AG08396 (cell line): ENCODE measurements at regions not wholly inside any gene's neighbourhood (a gene's known extent, or its start where the extent isn't known, plus 50 kb on each side); places are given as distances from the start of the nearest gene placed in this dataset.

Experiments
- DNase-seq: peaks from one replicate; pipeline ENCODE4 v3.0.0; 2012; ENCODE audit warnings: low spot score, mixed read lengths

DNA sequence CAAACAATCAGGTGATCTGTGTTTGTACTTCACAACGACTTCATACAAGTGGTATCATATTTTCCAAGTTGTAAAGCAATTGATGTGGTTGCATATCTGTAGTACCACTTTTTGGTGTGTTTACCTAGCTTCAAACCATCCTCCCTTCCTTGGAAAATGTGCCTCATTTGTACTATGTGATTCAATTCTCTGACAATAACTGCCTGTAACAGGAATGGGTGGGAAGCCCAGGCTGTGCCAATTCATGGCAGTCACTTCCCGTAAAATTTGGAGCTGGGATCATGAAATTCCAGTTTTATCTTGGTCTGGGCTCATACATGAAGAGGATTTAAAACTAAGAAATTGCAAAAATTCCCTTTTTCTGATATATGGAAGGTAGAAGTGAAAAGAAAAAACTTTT is 250.1 kb downstream of the DIO2 start:
- no peak for DNase-seq

DNA sequence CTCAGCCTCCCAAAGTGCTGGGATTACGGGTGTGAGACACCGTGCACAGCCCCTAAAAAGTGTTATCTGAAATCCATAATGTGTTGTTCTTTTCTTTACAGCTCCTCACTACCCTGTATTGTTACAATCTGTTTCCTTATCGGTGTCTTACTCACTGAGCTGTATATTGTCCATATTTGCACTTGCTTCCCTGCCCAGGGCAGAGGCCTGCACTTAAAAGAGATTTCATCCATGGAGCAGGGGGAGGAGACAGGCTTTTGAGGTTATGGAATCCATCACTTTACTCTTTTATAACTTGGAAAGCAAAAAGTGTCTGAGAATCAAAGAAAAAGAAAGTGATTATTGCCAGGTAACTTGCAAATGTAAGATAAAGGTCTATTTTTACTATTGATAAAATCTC is 251.0 kb downstream of the DIO2 start:
- DNase-seq: no peak

DNA sequence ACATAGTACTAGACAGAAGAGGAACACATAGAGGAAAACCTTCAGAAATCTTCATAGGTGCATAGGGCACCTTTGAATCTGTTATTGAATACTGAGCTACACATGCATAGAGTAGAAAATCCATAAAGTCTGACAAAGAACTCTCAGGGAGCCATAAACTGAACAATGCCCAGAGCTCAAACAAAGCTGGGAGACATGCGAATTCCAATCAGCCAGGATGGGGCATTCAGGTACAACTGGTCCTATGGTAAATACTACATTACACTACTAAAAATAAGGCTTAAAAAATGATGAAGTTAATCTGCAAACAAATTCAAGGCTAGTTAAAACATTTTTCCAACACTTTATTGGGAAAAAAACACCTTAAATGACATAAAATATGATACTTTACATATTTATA is 259.7 kb downstream of the DIO2 start:
- no peak for DNase-seq

DNA sequence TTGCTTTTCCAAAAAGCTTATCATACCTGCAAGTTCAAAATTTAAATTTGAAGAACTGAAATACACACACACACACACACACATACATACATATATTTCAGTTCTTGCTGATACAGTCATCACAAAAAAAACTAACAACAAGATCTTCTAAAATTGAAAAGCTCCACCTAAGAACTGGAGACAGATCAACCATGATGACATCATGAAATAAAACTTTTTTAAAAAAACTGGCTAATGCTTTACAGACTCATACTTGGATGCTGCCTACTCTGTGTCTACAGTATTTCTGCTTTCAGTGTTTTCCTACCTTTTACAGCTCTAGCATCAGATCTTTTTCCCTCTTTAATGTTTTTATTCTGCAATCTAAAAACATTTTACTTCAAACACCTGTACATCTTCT is 261.4 kb downstream of the DIO2 start:
- no peak for DNase-seq

DNA sequence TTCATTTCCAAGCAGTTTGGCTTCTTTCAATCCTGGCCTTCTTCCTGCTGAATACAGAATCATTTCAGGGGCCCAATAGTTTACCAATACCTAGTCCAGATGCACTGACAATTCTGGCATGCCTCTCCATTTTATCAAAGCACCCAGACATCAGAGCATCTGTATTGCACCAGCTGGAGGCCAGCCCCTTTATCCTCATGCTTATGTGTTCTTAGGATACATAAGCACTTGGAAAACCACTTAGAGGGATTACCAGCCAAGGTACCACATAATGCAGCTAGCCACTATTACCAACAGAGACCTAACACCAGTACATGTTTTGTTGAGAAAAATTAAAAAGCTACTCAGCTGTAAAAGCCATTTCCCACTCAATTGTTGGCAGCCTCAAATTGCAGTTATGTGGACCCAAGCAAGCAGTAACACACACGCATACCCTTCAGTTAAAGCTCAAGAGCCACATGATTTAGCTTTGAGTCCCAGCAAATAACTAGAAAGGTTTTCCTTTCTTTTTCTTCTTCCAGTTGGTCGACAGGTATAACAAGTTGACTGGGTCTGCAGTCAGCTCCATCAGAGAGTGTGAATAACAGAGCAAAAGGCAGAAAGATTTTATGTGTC is 263.8 kb downstream of the DIO2 start:
- DNase-seq: no peak

DNA sequence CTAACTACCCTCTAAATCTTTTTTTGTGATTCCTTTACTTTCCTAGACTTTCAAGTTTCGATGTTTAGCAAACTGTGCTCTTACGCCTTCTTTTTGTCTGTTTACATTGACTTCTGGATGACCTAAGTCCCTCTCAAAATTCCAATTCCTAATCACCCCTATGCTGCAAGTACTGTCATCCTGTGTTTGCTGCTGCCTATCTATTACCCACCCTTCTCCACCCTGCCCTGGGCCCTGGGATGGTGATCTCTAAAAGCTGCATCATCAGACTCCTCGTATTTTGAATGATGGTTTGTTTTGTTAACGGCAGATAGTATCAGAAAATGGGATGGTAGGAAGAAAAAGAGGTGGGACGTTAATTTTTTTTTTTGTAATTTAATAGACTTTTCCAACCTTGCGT is 272.1 kb downstream of the DIO2 start:
- no peak for DNase-seq

DNA sequence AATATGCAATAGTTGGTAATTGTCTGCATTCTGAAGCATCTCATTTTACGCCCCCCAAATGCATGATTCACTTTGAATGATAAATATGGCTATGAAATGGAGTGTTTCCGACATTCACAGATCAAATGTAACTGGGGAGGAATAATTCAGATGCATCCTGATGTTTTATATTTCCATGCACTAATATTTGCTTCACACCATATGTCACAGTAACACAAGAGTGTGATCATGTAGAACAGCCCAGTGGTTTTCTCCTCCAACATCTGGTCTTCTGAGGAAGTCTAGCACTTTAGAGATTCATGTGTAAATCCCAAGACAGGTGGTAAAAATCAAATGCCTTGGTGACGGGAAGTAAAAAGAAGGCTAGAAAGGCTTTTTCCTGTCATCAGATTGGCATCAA is 273.1 kb downstream of the DIO2 start:
- no peak for DNase-seq

DNA sequence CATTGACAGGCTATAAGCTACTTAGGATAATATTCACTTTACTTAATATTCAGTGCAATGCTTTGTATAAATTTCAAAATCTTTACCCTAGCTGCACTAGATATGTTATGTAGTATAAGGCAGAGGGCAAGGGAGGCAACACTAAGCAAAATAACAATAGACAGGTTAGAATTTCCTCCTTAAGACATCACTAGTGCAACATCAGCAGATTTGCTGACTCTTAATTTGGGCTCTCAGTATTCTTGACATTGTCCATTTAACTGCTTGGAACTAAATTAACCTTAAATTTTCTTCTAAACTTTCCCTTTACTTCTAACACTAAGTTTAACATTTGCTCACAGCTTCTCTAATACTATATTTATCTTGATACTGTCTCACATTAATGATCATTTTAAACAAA is 273.9 kb downstream of the DIO2 start:
- no peak for DNase-seq

DNA sequence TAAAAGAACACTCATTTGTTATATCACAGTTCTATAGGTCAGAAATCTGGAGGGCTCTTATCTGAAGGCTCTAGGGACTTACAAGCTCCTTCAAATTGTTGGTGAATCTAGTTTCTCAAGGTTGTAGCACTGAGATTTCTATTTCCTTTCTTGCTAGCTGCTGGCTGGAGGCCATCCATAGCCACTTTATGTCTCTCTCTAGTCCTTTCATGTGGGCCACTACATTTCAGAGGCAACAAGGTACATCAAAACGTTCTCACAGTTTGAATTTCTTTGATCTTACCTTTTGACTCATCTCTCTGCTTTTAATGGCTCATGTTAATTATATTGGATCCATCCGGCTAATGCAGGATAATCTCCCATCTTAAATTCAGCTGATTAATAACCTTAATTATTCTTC is 286.8 kb downstream of the DIO2 start:
- no peak for DNase-seq

DNA sequence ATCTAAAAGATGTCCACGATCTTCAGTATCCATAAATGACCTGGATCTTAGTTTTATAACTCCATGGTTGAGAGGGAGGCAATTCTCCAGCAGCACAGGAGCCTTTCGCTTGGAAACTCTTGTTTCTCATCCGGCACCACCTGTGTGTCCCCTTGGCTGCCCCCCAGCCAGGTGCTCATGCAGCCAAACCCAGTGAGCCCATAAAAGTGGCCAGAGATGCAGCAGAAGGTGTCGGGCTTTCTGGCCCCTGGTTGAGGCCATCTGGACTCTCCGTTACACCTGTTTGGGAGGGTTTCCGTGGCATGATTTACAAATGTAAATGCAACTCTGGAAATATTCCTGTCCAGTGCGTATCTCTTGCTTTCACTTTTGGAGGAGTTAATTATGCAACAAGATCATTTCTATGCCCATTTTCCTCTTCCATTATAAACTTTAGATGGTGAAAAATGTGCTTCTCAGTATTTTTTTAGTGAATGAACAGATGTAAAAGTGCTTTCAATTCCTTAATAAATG is 291.1 kb downstream of the DIO2 start:
- no peak for DNase-seq
